ENCODE measurements at regions not wholly inside any gene's neighbourhood (a gene's known extent, or its start where the extent isn't known, plus 50 kb on each side); places are given as distances from the start of the nearest gene placed in this dataset.

GRCh38 chr11:82225930-82226329, 507.7 kb downstream of the FAM181B start:
- TF ChIP-seq MAZ (IDR thresholded peaks at IDR 0.05; ENCODE audit: borderline replicate concordance, low read depth, low read length) (no peak), MAFK (IDR thresholded peaks at IDR 0.05; ENCODE audit: partially characterized antibody) (no peak), POLR2AphosphoS2 (conservative IDR thresholded peaks at IDR 0.05; ENCODE audit: low read length) (no peak), RFX5 (IDR thresholded peaks at IDR 0.05) (no peak), CBX2 (IDR thresholded peaks at IDR 0.05; ENCODE audit: borderline replicate concordance, low read depth) (no peak), ZFP36 (IDR thresholded peaks at IDR 0.05; ENCODE audit: borderline replicate concordance, partially characterized antibody) (no peak), FOSL2 (IDR thresholded peaks at IDR 0.05) (no peak), FOSL2 (CRISPR knock-in tag; IDR thresholded peaks at IDR 0.05) (no peak), HOXB5 (CRISPR knock-in tag; IDR thresholded peaks at IDR 0.05) (no peak), EHMT2 (IDR thresholded peaks at IDR 0.05; ENCODE audit: low read depth) (no peak), HES2 (IDR thresholded peaks at IDR 0.05) (no peak), JUN (IDR thresholded peaks at IDR 0.05) (no peak), SMC3 (IDR thresholded peaks at IDR 0.05) (no peak), USF2 (IDR thresholded peaks at IDR 0.05) (no peak), MAX (IDR thresholded peaks at IDR 0.05) (no peak), GATA3 (IDR thresholded peaks at IDR 0.05; ENCODE audit: borderline replicate concordance) (no peak), RNF2 (IDR thresholded peaks at IDR 0.05; ENCODE audit: borderline replicate concordance, low read depth) (no peak), CEBPB (IDR thresholded peaks at IDR 0.05) (no peak), NR3C1 (IDR thresholded peaks at IDR 0.05) (no peak)
- TF ChIP-seq, protein P1, sequence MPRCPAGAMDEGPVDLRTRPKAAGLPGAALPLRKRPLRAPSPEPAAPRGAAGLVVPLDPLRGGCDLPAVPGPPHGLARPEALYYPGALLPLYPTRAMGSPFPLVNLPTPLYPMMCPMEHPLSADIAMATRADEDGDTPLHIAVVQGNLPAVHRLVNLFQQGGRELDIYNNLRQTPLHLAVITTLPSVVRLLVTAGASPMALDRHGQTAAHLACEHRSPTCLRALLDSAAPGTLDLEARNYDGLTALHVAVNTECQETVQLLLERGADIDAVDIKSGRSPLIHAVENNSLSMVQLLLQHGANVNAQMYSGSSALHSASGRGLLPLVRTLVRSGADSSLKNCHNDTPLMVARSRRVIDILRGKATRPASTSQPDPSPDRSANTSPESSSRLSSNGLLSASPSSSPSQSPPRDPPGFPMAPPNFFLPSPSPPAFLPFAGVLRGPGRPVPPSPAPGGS (IDR thresholded peaks at IDR 0.05): no peak
- H3K9me3 ChIP-seq: no peaks in the 10 kb centered on the region
- CTCF ChIA-PET: no interaction called here
- POLR2A ChIA-PET: no interaction called here
- H3K27ac ChIP-seq: no peak overlapping the region
- H3K4me2 ChIP-seq: no peak overlapping the region
- no peak for FAIRE-seq
- no peak for ATAC-seq
- no peak overlapping the region for H3K4me3 ChIP-seq
- no peak for DNase-seq (ENCODE audit: low read depth in 1 of 2, low spot score in 1 of 2)
- whole genome bisulfite sequencing (ENCODE audit: missing lambda C conversion rate): 0% methylated on average over 2 of the region's 2 CpGs
- H3K4me1 ChIP-seq: no peaks in the 10 kb centered on the region

GRCh38 chr11:82225502-82225901, 508.2 kb downstream of the FAM181B start:
- no peak for FAIRE-seq
- Histone ChIP-seq H3K9me3 (no peaks in the 10 kb centered on the region), H3K4me2 (no peak overlapping the region), H3K4me1 (no peaks in the 10 kb centered on the region), H3K27ac (no peak overlapping the region), H3K4me3 (no peak overlapping the region)
- CTCF ChIA-PET: no interaction called here
- WGBS (ENCODE audit: missing lambda C conversion rate): 0% methylated on average over 2 of the region's 2 CpGs
- POLR2A ChIA-PET: no interaction called here
- no peak for TF ChIP-seq ZC3H11A (IDR thresholded peaks at IDR 0.05)
- no peak for TF ChIP-seq BHLHE40 (IDR thresholded peaks at IDR 0.05; ENCODE audit: low read depth, low read length)
- TF ChIP-seq SMC3 (IDR thresholded peaks at IDR 0.05): no peak
- TF ChIP-seq FOSB (CRISPR knock-in tag; IDR thresholded peaks at IDR 0.05): no peak
- no peak for TF ChIP-seq RNF2 (IDR thresholded peaks at IDR 0.05; ENCODE audit: borderline replicate concordance, low read depth)
- TF ChIP-seq, protein P2, sequence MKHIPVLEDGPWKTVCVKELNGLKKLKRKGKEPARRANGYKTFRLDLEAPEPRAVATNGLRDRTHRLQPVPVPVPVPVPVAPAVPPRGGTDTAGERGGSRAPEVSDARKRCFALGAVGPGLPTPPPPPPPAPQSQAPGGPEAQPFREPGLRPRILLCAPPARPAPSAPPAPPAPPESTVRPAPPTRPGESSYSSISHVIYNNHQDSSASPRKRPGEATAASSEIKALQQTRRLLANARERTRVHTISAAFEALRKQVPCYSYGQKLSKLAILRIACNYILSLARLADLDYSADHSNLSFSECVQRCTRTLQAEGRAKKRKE (CRISPR knock-in tag; IDR thresholded peaks at IDR 0.05; ENCODE audit: low read depth): no peak
- TF ChIP-seq USF2 (IDR thresholded peaks at IDR 0.05): no peak
- no peak for TF ChIP-seq FOSL2 (IDR thresholded peaks at IDR 0.05)
- no peak for TF ChIP-seq FOSL2 (CRISPR knock-in tag; IDR thresholded peaks at IDR 0.05)
- no peak for TF ChIP-seq EP300 (IDR thresholded peaks at IDR 0.05)
- no peak for TF ChIP-seq MAZ (IDR thresholded peaks at IDR 0.05; ENCODE audit: borderline replicate concordance, low read depth, low read length)
- no peak for TF ChIP-seq CBX8 (IDR thresholded peaks at IDR 0.05)
- TF ChIP-seq, protein P3, sequence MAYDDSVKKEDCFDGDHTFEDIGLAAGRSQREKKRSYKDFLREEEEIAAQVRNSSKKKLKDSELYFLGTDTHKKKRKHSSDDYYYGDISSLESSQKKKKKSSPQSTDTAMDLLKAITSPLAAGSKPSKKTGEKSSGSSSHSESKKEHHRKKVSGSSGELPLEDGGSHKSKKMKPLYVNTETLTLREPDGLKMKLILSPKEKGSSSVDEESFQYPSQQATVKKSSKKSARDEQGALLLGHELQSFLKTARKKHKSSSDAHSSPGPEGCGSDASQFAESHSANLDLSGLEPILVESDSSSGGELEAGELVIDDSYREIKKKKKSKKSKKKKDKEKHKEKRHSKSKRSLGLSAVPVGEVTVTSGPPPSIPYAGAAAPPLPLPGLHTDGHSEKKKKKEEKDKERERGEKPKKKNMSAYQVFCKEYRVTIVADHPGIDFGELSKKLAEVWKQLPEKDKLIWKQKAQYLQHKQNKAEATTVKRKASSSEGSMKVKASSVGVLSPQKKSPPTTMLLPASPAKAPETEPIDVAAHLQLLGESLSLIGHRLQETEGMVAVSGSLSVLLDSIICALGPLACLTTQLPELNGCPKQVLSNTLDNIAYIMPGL (CRISPR knock-in tag; IDR thresholded peaks at IDR 0.05; ENCODE audit: borderline replicate concordance): no peak
- DNase-seq (ENCODE audit: low read depth in 1 of 2, low spot score in 1 of 2): no peak
- no peak for ATAC-seq
